Amniotic epithelial cell (primary cell): ENCODE measurements at regions not wholly inside any gene's neighbourhood (a gene's known extent, or its start where the extent isn't known, plus 50 kb on each side); places are given as distances from the start of the nearest gene placed in this dataset.
A peak's percentile ranks its signal among the peaks of the same experiment; 100 is the strongest.
"Not testable (repeated sequence)": the region's sequence is repeated elsewhere in the genome, so short reads cannot be mapped to it uniquely, and the experiment has no call there.

Source experiments
- DNase-seq: peaks from one replicate; pipeline ENCODE4 v3.0.0-alpha.2; 2010; ENCODE audit warnings: low read depth

GRCh38 chr16:26394409-26394808 lies 672.3 kb upstream of the C16orf82 start:
- DNase-seq = no peak

GRCh38 chr16:26395700-26396099 lies 671.0 kb upstream of the C16orf82 start:
- no peak for DNase-seq

- no peak for DNase-seq
Observed at GRCh38 chr16:26396511-26397235, 670.1 kb upstream of the C16orf82 start.

- DNase-seq = no peak
Observed at GRCh38 chr16:26413780-26414179, 652.9 kb upstream of the C16orf82 start.

- DNase-seq = not testable (repeated sequence)
Observed at GRCh38 chr16:26419458-26419857, 647.3 kb upstream of the C16orf82 start.

- DNase-seq = no peak
Observed at GRCh38 chr16:26430618-26431017, 636.1 kb upstream of the C16orf82 start.

GRCh38 chr16:26433807-26434206 lies 632.9 kb upstream of the C16orf82 start:
- no peak for DNase-seq

- no peak for DNase-seq
Observed at GRCh38 chr16:26441178-26441577, 625.5 kb upstream of the C16orf82 start.

GRCh38 chr16:26442321-26442720 lies 624.4 kb upstream of the C16orf82 start:
- no peak for DNase-seq

GRCh38 chr16:26447570-26447969 lies 619.2 kb upstream of the C16orf82 start:
- no peak for DNase-seq

GRCh38 chr16:26453215-26453614 lies 613.5 kb upstream of the C16orf82 start:
- no peak for DNase-seq

- peak; percentile 2 for DNase-seq
Observed at GRCh38 chr16:26454102-26454501, 612.6 kb upstream of the C16orf82 start.

- no peak for DNase-seq
Observed at GRCh38 chr16:26456074-26456473, 610.7 kb upstream of the C16orf82 start.

- DNase-seq = no peak
Observed at GRCh38 chr16:26457095-26457494, 609.6 kb upstream of the C16orf82 start.

- DNase-seq = no peak
Observed at GRCh38 chr16:26457882-26458281, 608.8 kb upstream of the C16orf82 start.

GRCh38 chr16:26464576-26465266 lies 602.0 kb upstream of the C16orf82 start:
- no peak for DNase-seq

- not testable (repeated sequence) for DNase-seq
Observed at GRCh38 chr16:26474405-26474804, 592.3 kb upstream of the C16orf82 start.

- DNase-seq = no peak
Observed at GRCh38 chr16:26475596-26475995, 591.1 kb upstream of the C16orf82 start.

GRCh38 chr16:26491101-26491670 lies 575.5 kb upstream of the C16orf82 start:
- DNase-seq = no peak

- no peak for DNase-seq
Observed at GRCh38 chr16:26491962-26492361, 574.8 kb upstream of the C16orf82 start.

- no peak for DNase-seq
Observed at GRCh38 chr16:26493751-26494150, 573.0 kb upstream of the C16orf82 start.

- DNase-seq = no peak
Observed at GRCh38 chr16:26497896-26498295, 568.8 kb upstream of the C16orf82 start.

- no peak for DNase-seq
Observed at GRCh38 chr16:26500326-26500725, 566.4 kb upstream of the C16orf82 start.
